Activated naive CD4-positive, alpha-beta T cell treated with anti-CD3 and anti-CD28 coated beads, Interleukin-2, amount 50 U/mL, for 16 hours (primary cell): ENCODE measurements at regions not wholly inside any gene's neighbourhood (a gene's known extent, or its start where the extent isn't known, plus 50 kb on each side); places are given as distances from the start of the nearest gene placed in this dataset.

Source experiments
- DNase-seq: peaks from one replicate; pipeline ENCODE4 v3.0.0-alpha.2; 2020

GRCh38 chr3:69531576-69532546 lies 146.0 kb upstream of the FRMD4B start:
- DNase-seq: no peak

GRCh38 chr3:69530554-69530953 lies 144.7 kb upstream of the FRMD4B start:
- DNase-seq: no peak

- no peak for DNase-seq
Observed at GRCh38 chr3:69527498-69527897, 141.6 kb upstream of the FRMD4B start.

- DNase-seq: no peak
Observed at GRCh38 chr3:69524816-69525215, 138.9 kb upstream of the FRMD4B start.

GRCh38 chr3:69521286-69521685 lies 135.4 kb upstream of the FRMD4B start:
- no peak for DNase-seq

GRCh38 chr3:69511361-69511760 lies 125.5 kb upstream of the FRMD4B start:
- DNase-seq: no peak

GRCh38 chr3:69510481-69511030 lies 124.7 kb upstream of the FRMD4B start:
- DNase-seq: no peak

GRCh38 chr3:69509288-69509687 lies 123.4 kb upstream of the FRMD4B start:
- DNase-seq: no peak

GRCh38 chr3:69505770-69506407 lies 120.0 kb upstream of the FRMD4B start:
- DNase-seq: no peak

GRCh38 chr3:69504232-69504631 lies 118.3 kb upstream of the FRMD4B start:
- no peak for DNase-seq

GRCh38 chr3:69500604-69501003 lies 114.7 kb upstream of the FRMD4B start:
- DNase-seq: no peak

GRCh38 chr3:69499899-69500421 lies 114.1 kb upstream of the FRMD4B start:
- no peak for DNase-seq

- DNase-seq: no peak
Observed at GRCh38 chr3:69499422-69499821, 113.5 kb upstream of the FRMD4B start.

GRCh38 chr3:69496856-69497255 lies 111.0 kb upstream of the FRMD4B start:
- no peak for DNase-seq

GRCh38 chr3:69494185-69494584 lies 108.3 kb upstream of the FRMD4B start:
- DNase-seq: no peak

- no peak for DNase-seq
Observed at GRCh38 chr3:69493157-69493556, 107.3 kb upstream of the FRMD4B start.

GRCh38 chr3:69491975-69492374 lies 106.1 kb upstream of the FRMD4B start:
- no peak for DNase-seq

GRCh38 chr3:69490971-69491370 lies 105.1 kb upstream of the FRMD4B start:
- no peak for DNase-seq

GRCh38 chr3:69490235-69490634 lies 104.3 kb upstream of the FRMD4B start:
- DNase-seq: no peak

- DNase-seq: no peak
Observed at GRCh38 chr3:69488026-69488425, 102.1 kb upstream of the FRMD4B start.

- DNase-seq: no peak
Observed at GRCh38 chr3:69485489-69485888, 99.6 kb upstream of the FRMD4B start.

- DNase-seq: no peak
Observed at GRCh38 chr3:69484507-69485393, 98.9 kb upstream of the FRMD4B start.

GRCh38 chr3:69483449-69483848 lies 97.6 kb upstream of the FRMD4B start:
- no peak for DNase-seq
